Activated T-helper 17 cell treated with anti-CD3 and anti-CD28 coated beads, Interleukin-2, amount 50 U/mL, for 72 hours (primary cell): ENCODE measurements at regions not wholly inside any gene's neighbourhood (a gene's known extent, or its start where the extent isn't known, plus 50 kb on each side); places are given as distances from the start of the nearest gene placed in this dataset.

Experiments used
- ATAC-seq: fragments of 150-1000 bp; cut with Tn5 transposase; replicated peaks from 2 replicates; pipeline ENCODE4 v1.10.0; 2021; ENCODE audit warnings: mild to moderate bottlenecking, moderate library complexity
- H3K27ac Mint-ChIP-seq: one replicate; pipeline ENCODE4 v1.8.0; 2022; ENCODE audit warnings: mixed read lengths
- H3K27me3 Mint-ChIP-seq: one replicate; pipeline ENCODE4 v1.8.0; 2022; ENCODE audit warnings: mixed read lengths
- H3K36me3 Mint-ChIP-seq: one replicate; pipeline ENCODE4 v1.8.0; 2022; ENCODE audit warnings: low read depth, mild to moderate bottlenecking, mixed read lengths
- H3K4me1 Mint-ChIP-seq: one replicate; pipeline ENCODE4 v1.8.0; 2022; ENCODE audit warnings: mixed read lengths
- H3K4me3 Mint-ChIP-seq: one replicate; pipeline ENCODE4 v1.8.0; 2022; ENCODE audit warnings: mild to moderate bottlenecking, mixed read lengths
- H3K9me3 Mint-ChIP-seq: one replicate; pipeline ENCODE4 v1.8.0; 2022; ENCODE audit warnings: mixed read lengths

DNA sequence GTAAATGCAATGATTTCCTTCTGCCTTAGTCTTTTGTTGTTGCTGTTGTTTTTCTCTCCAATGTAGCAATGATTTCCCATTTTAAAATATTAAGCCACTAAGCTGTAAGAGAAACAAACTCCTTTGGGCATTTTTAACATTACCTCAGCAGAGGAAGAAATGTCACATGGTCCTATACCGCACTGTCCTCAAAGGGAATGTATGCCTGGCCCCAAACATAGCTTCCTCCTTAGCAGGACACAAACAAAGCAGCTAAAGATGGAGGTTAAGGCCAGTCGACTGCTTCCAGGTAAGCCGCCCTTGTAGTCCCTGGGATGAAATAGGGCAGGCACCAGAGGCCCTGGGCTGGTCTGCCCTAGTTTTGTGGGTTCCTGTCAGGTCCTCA lies 249.0 kb downstream of the TSHZ3 start:
- H3K27me3 Mint-ChIP-seq = peaks cover 4% of the 10 kb centered on the region
- H3K27ac Mint-ChIP-seq = no peak overlapping the region
- H3K9me3 Mint-ChIP-seq = no peaks in the 10 kb centered on the region
- ATAC-seq = no peak
- H3K4me3 Mint-ChIP-seq = no peak overlapping the region
- no peaks in the 10 kb centered on the region for H3K4me1 Mint-ChIP-seq
- no peaks in the 10 kb centered on the region for H3K36me3 Mint-ChIP-seq

DNA sequence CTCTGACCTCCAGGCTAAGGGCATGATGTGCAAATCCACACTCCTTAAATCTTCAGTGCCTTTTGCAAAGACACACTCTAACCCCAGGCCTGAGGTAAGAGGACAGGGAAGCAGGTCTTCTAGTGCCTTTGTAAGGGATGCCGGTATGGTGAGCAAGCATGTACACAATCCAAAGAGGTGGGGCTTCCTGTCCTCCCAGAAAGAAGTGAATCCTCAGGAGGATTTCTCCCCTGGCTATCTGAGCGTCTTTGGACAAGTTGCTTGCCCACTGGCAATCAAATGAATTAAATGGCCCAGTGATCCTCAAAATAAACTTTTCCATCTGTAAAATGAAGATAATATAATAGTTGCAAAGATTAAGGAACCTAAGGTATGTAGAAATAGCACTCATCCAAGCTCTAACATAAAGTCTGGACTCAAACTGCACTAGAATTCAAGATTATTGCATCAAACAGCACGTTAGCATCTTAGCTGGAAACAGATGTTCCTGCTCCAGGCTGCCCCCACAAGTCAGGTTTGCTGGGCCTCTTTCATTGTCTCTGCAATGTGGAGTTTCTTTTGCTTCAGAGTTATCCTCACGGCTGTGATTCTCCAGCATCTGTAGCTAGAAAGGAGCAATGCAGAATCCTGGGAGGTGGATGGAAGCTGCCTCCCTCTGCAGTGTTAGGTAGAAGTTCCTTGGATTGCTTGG lies 249.6 kb downstream of the TSHZ3 start:
- Mint-ChIP-seq H3K27me3 (peaks cover 6% of the 10 kb centered on the region), H3K27ac (no peak overlapping the region), H3K9me3 (no peaks in the 10 kb centered on the region), H3K4me3 (no peak overlapping the region), H3K4me1 (no peaks in the 10 kb centered on the region), H3K36me3 (no peaks in the 10 kb centered on the region)
- ATAC-seq = no peak

DNA sequence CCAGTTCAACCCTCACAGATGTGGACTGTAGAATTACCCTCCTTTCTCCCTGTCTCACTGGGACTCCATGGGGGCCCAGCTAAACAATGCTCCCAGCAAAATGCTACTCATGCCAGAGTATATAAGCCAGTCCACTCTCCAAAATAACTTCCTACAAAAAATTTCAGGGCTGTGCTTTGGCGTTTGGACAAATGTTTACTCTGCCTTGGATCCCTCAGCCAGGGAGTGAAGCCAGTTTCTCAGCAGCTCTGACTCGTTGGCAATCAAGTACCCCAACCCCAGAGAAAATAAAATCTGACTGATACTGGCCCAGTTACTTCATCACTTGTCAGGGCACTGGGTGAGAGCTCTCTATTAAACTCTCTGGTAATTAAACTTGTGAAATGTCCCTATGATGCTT lies 250.4 kb downstream of the TSHZ3 start:
- Mint-ChIP-seq H3K36me3 (no peaks in the 10 kb centered on the region), H3K27me3 (peaks cover 6% of the 10 kb centered on the region), H3K27ac (no peak overlapping the region), H3K9me3 (no peaks in the 10 kb centered on the region), H3K4me3 (no peak overlapping the region), H3K4me1 (no peaks in the 10 kb centered on the region)
- ATAC-seq = no peak

DNA sequence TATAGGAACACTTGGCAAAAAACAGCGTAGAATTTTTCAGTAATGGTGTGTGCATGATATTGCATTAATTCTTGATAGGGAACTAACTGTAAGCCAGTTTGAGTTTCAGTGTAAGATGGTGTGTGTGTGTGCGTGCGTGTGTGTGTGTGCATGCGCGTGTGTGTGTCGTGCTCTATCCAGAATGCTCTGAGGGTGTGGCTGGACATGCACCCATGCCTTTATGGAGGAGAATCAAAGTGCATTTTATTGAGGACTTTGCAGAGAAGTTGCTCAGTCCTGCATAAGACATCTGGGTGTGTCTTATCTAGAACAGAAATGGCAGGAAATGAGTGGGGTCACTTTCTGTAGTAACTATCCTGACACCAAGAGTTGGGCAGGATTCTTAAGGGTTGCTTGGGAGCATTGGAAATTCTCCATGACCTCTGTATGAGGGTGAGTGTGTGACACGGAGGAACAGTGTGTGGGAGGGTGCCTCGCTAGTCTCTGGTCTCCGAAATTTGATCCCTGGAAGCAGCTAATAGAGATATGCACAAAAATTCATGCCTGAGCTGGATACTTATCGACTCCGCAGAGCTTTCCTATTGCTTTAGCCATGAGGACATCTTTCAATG lies 252.2 kb downstream of the TSHZ3 start:
- ATAC-seq = no peak
- H3K27ac Mint-ChIP-seq = no peak overlapping the region
- no peaks in the 10 kb centered on the region for H3K9me3 Mint-ChIP-seq
- no peaks in the 10 kb centered on the region for H3K36me3 Mint-ChIP-seq
- peaks cover 6% of the 10 kb centered on the region for H3K27me3 Mint-ChIP-seq
- no peak overlapping the region for H3K4me3 Mint-ChIP-seq
- H3K4me1 Mint-ChIP-seq = no peaks in the 10 kb centered on the region

- Mint-ChIP-seq H3K27me3 (peaks cover 6% of the 10 kb centered on the region), H3K4me3 (no peak overlapping the region), H3K9me3 (no peaks in the 10 kb centered on the region), H3K36me3 (no peaks in the 10 kb centered on the region), H3K27ac (no peak overlapping the region), H3K4me1 (no peaks in the 10 kb centered on the region)
- no peak for ATAC-seq
Measured at GRCh38 chr19:31096062-31096830, 253.0 kb downstream of the TSHZ3 start.

DNA sequence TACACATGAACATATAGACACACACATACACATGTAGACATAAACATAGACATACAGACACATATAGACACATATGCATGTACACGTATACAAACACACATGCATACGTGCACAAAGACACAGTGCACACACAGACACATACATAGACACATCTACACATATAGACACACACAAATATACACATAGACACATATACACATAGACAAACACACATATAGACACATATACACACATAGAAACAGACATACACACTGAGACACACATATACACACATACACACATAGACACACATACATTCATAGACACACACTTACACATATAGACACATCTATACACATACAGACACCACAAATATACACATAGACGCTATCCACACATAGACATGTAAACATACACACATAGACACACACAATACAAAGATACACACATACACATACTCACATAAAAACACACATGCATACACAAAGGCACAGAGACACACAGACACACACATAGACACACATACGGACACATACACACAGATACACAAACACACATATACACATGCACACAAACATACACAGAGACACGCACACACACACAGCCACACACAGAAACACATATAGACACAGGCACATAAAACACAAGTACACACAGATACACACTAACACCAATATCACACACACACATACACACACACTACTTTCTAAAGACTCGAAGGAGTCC lies 254.0 kb downstream of the TSHZ3 start:
- Mint-ChIP-seq H3K27ac (no peak overlapping the region), H3K27me3 (peaks cover 10% of the 10 kb centered on the region), H3K4me1 (no peaks in the 10 kb centered on the region), H3K9me3 (no peaks in the 10 kb centered on the region), H3K4me3 (no peak overlapping the region), H3K36me3 (no peaks in the 10 kb centered on the region)
- no peak for ATAC-seq

DNA sequence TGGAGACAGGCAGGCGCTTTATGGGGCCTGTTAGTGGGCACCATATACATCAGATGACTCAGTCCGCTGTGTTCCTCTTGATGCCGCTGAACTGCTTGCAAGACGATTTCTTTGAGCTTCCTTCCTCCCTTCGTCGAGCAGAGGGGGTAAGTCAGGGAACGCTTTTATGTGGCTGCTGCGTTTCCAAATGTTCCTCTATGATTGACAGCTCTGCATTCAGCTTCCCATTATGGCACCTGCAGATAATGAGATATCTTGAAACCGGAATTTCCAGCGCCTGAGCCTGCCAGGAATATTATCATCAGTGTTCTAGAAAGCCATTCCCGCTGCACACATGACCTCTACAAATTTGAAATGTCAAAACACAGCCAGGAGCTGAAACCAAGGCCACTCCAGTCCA lies 257.0 kb downstream of the TSHZ3 start:
- no peaks in the 10 kb centered on the region for H3K36me3 Mint-ChIP-seq
- no peaks in the 10 kb centered on the region for H3K9me3 Mint-ChIP-seq
- no peak overlapping the region for H3K27ac Mint-ChIP-seq
- H3K4me3 Mint-ChIP-seq = no peak overlapping the region
- no peak for ATAC-seq
- H3K27me3 Mint-ChIP-seq = peaks cover 10% of the 10 kb centered on the region
- H3K4me1 Mint-ChIP-seq = no peaks in the 10 kb centered on the region

- Mint-ChIP-seq H3K4me3 (no peak overlapping the region), H3K36me3 (no peaks in the 10 kb centered on the region), H3K27ac (no peak overlapping the region), H3K4me1 (no peaks in the 10 kb centered on the region), H3K9me3 (no peaks in the 10 kb centered on the region), H3K27me3 (peaks cover 7% of the 10 kb centered on the region)
- ATAC-seq = no peak
Measured at GRCh38 chr19:31089681-31090080, 259.6 kb downstream of the TSHZ3 start.

- Mint-ChIP-seq H3K27ac (no peak overlapping the region), H3K9me3 (no peaks in the 10 kb centered on the region), H3K36me3 (no peaks in the 10 kb centered on the region), H3K4me3 (no peak overlapping the region), H3K27me3 (peaks cover 3% of the 10 kb centered on the region), H3K4me1 (no peaks in the 10 kb centered on the region)
- ATAC-seq = no peak
Measured at GRCh38 chr19:31085125-31085524, 264.1 kb downstream of the TSHZ3 start.

DNA sequence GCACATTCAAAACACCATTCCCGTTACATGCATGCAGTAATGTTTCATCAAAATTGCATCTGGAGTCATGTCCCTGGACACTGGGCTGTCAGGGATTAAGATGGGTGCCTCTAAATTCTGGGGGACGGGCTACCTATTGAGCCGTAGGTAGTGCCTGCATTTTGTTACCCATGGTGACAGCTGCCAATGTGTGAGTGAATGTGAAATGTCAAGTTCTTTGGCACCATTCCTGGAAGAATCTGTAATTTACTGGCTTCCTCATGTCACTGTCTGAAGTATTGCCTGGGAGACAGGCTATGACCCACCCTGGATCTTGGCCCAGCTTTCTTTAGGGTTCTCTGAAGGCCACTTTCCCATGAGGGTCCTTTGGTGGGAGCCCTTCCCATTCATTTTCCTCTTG lies 266.1 kb downstream of the TSHZ3 start:
- no peak for ATAC-seq
- peaks cover 13% of the 10 kb centered on the region for H3K27me3 Mint-ChIP-seq
- no peak overlapping the region for H3K27ac Mint-ChIP-seq
- H3K36me3 Mint-ChIP-seq = no peaks in the 10 kb centered on the region
- no peak overlapping the region for H3K4me3 Mint-ChIP-seq
- no peaks in the 10 kb centered on the region for H3K9me3 Mint-ChIP-seq
- no peaks in the 10 kb centered on the region for H3K4me1 Mint-ChIP-seq

DNA sequence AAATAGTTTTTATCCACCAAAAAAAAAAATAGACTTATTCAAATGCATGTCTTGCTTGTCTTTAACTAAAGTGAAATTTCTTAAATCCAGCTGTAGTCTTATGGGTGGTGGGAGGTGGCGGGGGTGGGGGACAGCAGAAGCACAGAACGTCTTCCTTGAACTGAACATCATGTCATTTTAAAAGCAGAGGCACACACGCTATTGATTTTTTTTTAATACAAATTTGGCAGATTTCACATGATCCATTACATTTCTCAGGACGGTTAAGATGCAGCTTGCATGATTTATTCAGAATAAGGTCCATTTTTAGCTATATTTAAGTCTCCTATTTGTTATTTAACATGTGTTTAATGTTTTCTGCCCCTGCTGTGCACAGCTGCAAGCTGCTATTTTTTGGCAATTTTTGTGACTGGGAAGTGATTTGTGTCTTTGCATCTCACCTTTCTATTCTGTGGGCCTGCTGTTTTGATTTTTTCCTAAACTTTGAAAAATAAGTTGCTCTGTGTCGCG lies 274.0 kb downstream of the TSHZ3 start:
- Mint-ChIP-seq H3K27ac (no peak overlapping the region), H3K36me3 (no peaks in the 10 kb centered on the region), H3K4me1 (no peaks in the 10 kb centered on the region), H3K27me3 (peaks cover 42% of the 10 kb centered on the region), H3K9me3 (no peaks in the 10 kb centered on the region), H3K4me3 (no peak overlapping the region)
- no peak for ATAC-seq

DNA sequence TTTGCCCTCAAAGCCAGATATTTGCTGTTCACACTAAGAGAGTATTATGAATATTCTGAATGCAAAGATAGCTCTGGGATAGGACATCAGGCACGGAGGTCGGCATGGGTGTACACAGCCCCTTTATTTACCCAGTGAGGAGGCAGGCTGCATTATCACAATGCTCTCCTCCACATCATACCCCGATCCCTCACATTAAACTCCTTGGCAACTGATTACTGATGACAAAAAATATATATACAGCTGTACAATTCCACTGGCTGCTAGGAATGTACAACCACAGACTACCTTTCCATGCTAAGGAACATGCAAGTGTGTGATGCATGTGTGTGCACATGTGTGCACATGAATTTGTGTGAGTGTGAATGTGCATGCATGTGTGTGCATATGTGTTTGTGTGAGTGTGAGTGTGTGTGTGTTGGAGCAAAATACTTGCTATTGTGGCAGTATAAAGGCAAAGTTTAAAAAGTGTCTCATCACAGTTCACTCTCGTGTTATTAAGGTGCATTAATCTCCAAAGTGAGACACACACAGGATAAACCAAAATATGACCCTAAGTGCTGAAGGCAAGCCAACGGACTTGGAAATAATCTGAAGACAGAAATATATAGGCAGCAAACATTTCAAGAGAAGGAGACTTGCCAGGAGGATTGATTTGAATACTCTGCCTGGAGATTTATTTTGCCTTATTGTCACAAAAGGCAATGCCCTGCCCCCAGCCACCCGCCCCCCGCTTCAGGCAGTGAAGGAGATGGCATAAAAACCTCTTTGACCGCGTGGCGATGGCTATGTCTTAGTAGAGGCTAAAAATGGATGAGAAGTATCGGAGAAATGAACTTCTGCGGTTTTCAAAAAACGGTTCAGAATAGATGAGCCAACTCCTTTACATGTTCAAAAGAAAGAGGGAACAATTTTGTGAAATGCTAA lies 274.8 kb downstream of the TSHZ3 start:
- ATAC-seq = no peak
- Mint-ChIP-seq H3K4me1 (no peaks in the 10 kb centered on the region), H3K9me3 (no peaks in the 10 kb centered on the region), H3K27me3 (peaks cover 42% of the 10 kb centered on the region), H3K27ac (no peak overlapping the region), H3K36me3 (no peaks in the 10 kb centered on the region), H3K4me3 (no peak overlapping the region)

DNA sequence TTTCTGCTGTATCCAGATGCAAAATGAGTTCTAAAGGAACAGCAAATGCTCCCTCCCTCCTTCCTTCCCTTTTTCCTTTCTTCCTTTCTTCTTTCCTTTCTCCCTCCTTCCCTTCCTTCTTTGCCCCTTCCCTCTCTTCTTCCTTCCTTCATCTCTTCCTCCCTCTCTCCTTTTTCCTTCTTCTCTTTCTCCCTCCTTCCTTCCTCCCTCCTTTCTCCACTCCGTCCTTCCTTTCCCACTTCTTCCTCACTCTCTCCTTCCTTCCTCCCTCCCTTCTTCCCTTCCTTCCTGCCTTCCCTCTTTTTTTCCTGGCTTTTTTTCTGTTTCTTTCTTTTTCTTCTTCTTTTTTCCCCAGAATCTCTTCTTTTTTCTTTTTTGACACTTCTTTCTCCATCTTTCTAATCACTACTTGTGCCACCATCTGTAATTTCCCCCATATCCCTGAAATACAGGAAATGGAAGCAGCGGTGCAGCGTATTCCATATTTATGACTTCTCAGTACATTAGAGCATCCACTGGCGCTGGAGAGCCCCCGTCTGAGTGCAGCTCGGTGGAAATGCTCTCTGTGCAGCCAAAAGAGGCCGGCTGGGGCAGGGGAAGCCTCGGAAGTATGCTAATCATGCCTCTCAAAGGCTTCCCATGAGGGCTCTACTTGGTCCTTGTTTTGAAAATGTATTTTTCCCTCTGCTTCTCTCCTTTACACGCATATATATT lies 275.6 kb downstream of the TSHZ3 start:
- no peak for ATAC-seq
- Mint-ChIP-seq H3K27ac (no peak overlapping the region), H3K4me1 (no peaks in the 10 kb centered on the region), H3K9me3 (no peaks in the 10 kb centered on the region), H3K36me3 (no peaks in the 10 kb centered on the region), H3K4me3 (no peak overlapping the region), H3K27me3 (peaks cover 42% of the 10 kb centered on the region)
